Ecto neural progenitor cell (in vitro differentiated cells): ENCODE measurements at regions not wholly inside any gene's neighbourhood (a gene's known extent, or its start where the extent isn't known, plus 50 kb on each side); places are given as distances from the start of the nearest gene placed in this dataset.
A peak's percentile ranks its signal among the peaks of the same experiment; 100 is the strongest.

Experiments used
- DNase-seq: peaks from one replicate; pipeline ENCODE4 v3.0.0-alpha.2; 2018; ENCODE audit warnings: low spot score

- DNase-seq, result no peak
Measured at GRCh38 chr2:67709835-67710234, 312.7 kb downstream of the ETAA1 start.

GRCh38 chr2:67712484-67712883 lies 315.4 kb downstream of the ETAA1 start:
- no peak for DNase-seq

GRCh38 chr2:67713376-67713775 lies 316.2 kb downstream of the ETAA1 start:
- DNase-seq, result no peak

- DNase-seq, result no peak
Measured at GRCh38 chr2:67716895-67717396, 319.8 kb downstream of the ETAA1 start.

GRCh38 chr2:67717692-67718091 lies 320.6 kb downstream of the ETAA1 start:
- no peak for DNase-seq

GRCh38 chr2:67719351-67719750 lies 322.2 kb downstream of the ETAA1 start:
- DNase-seq, result no peak

- no peak for DNase-seq
Measured at GRCh38 chr2:67721516-67721915, 324.4 kb downstream of the ETAA1 start.

GRCh38 chr2:67724261-67724660 lies 327.1 kb downstream of the ETAA1 start:
- no peak for DNase-seq

GRCh38 chr2:67725731-67726130 lies 328.6 kb downstream of the ETAA1 start:
- DNase-seq, result no peak

- DNase-seq, result no peak
Measured at GRCh38 chr2:67726416-67726815, 329.3 kb downstream of the ETAA1 start.

GRCh38 chr2:67727131-67727530 lies 330.0 kb downstream of the ETAA1 start:
- no peak for DNase-seq

- DNase-seq, result no peak
Measured at GRCh38 chr2:67727623-67728022, 330.5 kb downstream of the ETAA1 start.

- no peak for DNase-seq
Measured at GRCh38 chr2:67729474-67729873, 332.3 kb downstream of the ETAA1 start.

- DNase-seq, result peak; percentile 58
Measured at GRCh38 chr2:67733517-67733916, 329.3 kb downstream of the C1D start.

- DNase-seq, result no peak
Measured at GRCh38 chr2:67752199-67752598, 310.6 kb downstream of the C1D start.

GRCh38 chr2:67752969-67753368 lies 309.8 kb downstream of the C1D start:
- no peak for DNase-seq

- DNase-seq, result no peak
Measured at GRCh38 chr2:67755156-67755882, 307.5 kb downstream of the C1D start.

GRCh38 chr2:67760995-67761394 lies 301.8 kb downstream of the C1D start:
- DNase-seq, result no peak

- no peak for DNase-seq
Measured at GRCh38 chr2:67771380-67771779, 291.4 kb downstream of the C1D start.

- DNase-seq, result no peak
Measured at GRCh38 chr2:67772216-67773170, 290.3 kb downstream of the C1D start.

GRCh38 chr2:67773851-67774250 lies 289.0 kb downstream of the C1D start:
- DNase-seq, result no peak

GRCh38 chr2:67776276-67776675 lies 286.5 kb downstream of the C1D start:
- no peak for DNase-seq

- DNase-seq, result no peak
Measured at GRCh38 chr2:67777010-67777409, 285.8 kb downstream of the C1D start.
